Colonic mucosa (tissue), 4 donors: ENCODE measurements at regions not wholly inside any gene's neighbourhood (a gene's known extent, or its start where the extent isn't known, plus 50 kb on each side); places are given as distances from the start of the nearest gene placed in this dataset.

Source experiments
- DNase-seq: peaks from one replicate; pipeline ENCODE4 v3.0.0-alpha.2; 2020
- H3K27ac ChIP-seq: fragments of 200-600 bp; one replicate; pipeline ENCODE4 v1.8.0; 2021
- H3K27me3 ChIP-seq: fragments of 200-600 bp; one replicate; pipeline ENCODE4 v1.8.0; 2021
- H3K36me3 ChIP-seq: fragments of 200-600 bp; one replicate; pipeline ENCODE4 v1.8.0; 2021
- H3K4me1 ChIP-seq: fragments of 200-600 bp; one replicate; pipeline ENCODE4 v1.8.0; 2021; ENCODE audit warnings: mild to moderate bottlenecking
- H3K4me3 ChIP-seq: fragments of 200-600 bp; one replicate; pipeline ENCODE4 v1.8.0; 2021
- H3K9ac ChIP-seq, 2 donors: one replicate each; pipeline ENCODE4 v1.7.0; 2013; ENCODE audit warnings: control low read depth in 2 of 2, low read depth in 2 of 2, low read length in 2 of 2
- H3K9me3 ChIP-seq: fragments of 200-600 bp; one replicate; pipeline ENCODE4 v1.8.0; 2021
- CTCF ChIP-seq: fragments of 200-600 bp; IDR thresholded peaks from one replicate; pipeline ENCODE4 v1.8.0; 2022; ENCODE audit warnings: antibody characterized with exemption, mild to moderate bottlenecking
- intact Hi-C: fragments of 100-400 bp; cut with DNase I; formaldehyde crosslinking; loops from one replicate; pipeline ENCODE4 v1.14.1; 2022
- donor health status: healthy.
- donor health status: DM: no; HTN: no; CAD: no.
- donor health status: DM: no; HTN: no; CAD: no.

- H3K36me3 ChIP-seq = no peaks in the 10 kb centered on the region
- H3K27ac ChIP-seq = no peak overlapping the region
- no peak overlapping the region for H3K9ac ChIP-seq
- H3K4me1 ChIP-seq = no peaks in the 10 kb centered on the region
- H3K4me3 ChIP-seq = no peak overlapping the region
- H3K27me3 ChIP-seq = no peaks in the 10 kb centered on the region
- DNase-seq = no peak
- H3K9me3 ChIP-seq = no peaks in the 10 kb centered on the region
- TF ChIP-seq CTCF = no peak
- intact Hi-C loops = no loop called here
Observed at GRCh38 chr6:1544603-1545002, 65.1 kb upstream of the FOXC1 start.

GRCh38 chr6:1545654-1546053, 64.1 kb upstream of the FOXC1 start:
- no peak for DNase-seq
- Histone ChIP-seq H3K4me3 (no peak overlapping the region), H3K27me3 (no peaks in the 10 kb centered on the region), H3K9me3 (no peaks in the 10 kb centered on the region), H3K27ac (no peak overlapping the region), H3K9ac (no peak overlapping the region), H3K36me3 (no peaks in the 10 kb centered on the region), H3K4me1 (no peaks in the 10 kb centered on the region)
- no peak for TF ChIP-seq CTCF
- intact Hi-C loops = no loop called here

- no peaks in the 10 kb centered on the region for H3K9me3 ChIP-seq
- intact Hi-C loops = no loop called here
Observed at GRCh38 chr6:1547785-1548184, 61.9 kb upstream of the FOXC1 start.

GRCh38 chr6:1551249-1551648, 58.5 kb upstream of the FOXC1 start:
- intact Hi-C loops = no loop called here
- Histone ChIP-seq H3K4me3 (no peak overlapping the region), H3K36me3 (no peaks in the 10 kb centered on the region)

More at GRCh38 chr6:1547785-1548184, 61.9 kb upstream of the FOXC1 start:
- no peaks in the 10 kb centered on the region for H3K27me3 ChIP-seq
- no peak for TF ChIP-seq CTCF
- no peaks in the 10 kb centered on the region for H3K4me1 ChIP-seq
- no peak overlapping the region for H3K9ac ChIP-seq
- no peak overlapping the region for H3K4me3 ChIP-seq
- DNase-seq = no peak
- no peaks in the 10 kb centered on the region for H3K36me3 ChIP-seq
- H3K27ac ChIP-seq = no peak overlapping the region

GRCh38 chr6:1552296-1552761, 57.4 kb upstream of the FOXC1 start:
- DNase-seq = no peak

More at GRCh38 chr6:1551249-1551648, 58.5 kb upstream of the FOXC1 start:
- H3K27me3 ChIP-seq = no peaks in the 10 kb centered on the region
- no peak for DNase-seq
- no peak for TF ChIP-seq CTCF
- H3K9me3 ChIP-seq = no peaks in the 10 kb centered on the region
- H3K27ac ChIP-seq = no peak overlapping the region
- H3K9ac ChIP-seq = no peak overlapping the region
- H3K4me1 ChIP-seq = no peaks in the 10 kb centered on the region

More at GRCh38 chr6:1552296-1552761, 57.4 kb upstream of the FOXC1 start:
- Histone ChIP-seq H3K4me3 (no peak overlapping the region), H3K9me3 (no peaks in the 10 kb centered on the region), H3K27ac (no peak overlapping the region), H3K4me1 (no peaks in the 10 kb centered on the region), H3K27me3 (no peaks in the 10 kb centered on the region), H3K36me3 (no peaks in the 10 kb centered on the region), H3K9ac (no peak overlapping the region)
- peak; percentile 17 for TF ChIP-seq CTCF
- intact Hi-C loops = no loop called here
